ENCODE measurements at regions not wholly inside any gene's neighbourhood (a gene's known extent, or its start where the extent isn't known, plus 50 kb on each side); places are given as distances from the start of the nearest gene placed in this dataset.
"Not testable (repeated sequence)": the region's sequence is repeated elsewhere in the genome, so short reads cannot be mapped to it uniquely, and the experiment has no call there.

DNA sequence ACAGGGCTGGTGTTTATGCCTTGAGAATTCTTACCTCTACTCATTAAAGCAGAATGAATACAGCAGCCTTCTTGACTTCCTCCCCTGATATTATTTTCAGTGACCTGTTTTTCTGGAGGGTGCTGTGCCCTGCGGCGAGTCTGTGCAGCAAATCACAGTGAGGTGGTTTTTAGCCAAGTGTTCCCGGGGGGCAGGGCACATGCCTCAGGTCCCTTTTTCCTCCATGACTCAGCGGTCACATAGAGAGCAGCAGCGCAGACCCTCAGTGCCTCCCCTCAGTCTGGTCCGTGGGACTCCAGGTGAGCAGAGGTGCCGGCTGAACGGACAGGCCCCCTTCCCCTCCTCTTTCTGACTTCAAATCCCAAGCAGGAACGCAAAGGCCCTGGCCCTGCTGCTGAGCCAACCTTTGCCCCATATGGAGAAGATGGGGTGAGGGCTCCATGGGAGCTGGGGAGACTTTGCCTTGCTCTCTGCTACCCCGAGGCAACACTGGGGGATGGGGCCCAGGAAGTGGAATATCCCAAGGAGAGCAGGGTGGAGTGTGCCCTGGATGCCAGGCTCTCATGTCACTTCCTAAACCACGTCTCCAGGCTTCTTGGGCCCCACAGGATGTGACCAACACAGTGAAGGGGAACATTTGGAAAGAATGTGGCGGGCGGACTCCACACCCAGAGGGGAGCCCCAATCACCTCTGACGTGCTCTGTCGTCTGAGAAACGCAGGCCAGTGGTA lies 90.0 kb downstream of the DHRS2 start:
- TF ChIP-seq, protein P1, sequence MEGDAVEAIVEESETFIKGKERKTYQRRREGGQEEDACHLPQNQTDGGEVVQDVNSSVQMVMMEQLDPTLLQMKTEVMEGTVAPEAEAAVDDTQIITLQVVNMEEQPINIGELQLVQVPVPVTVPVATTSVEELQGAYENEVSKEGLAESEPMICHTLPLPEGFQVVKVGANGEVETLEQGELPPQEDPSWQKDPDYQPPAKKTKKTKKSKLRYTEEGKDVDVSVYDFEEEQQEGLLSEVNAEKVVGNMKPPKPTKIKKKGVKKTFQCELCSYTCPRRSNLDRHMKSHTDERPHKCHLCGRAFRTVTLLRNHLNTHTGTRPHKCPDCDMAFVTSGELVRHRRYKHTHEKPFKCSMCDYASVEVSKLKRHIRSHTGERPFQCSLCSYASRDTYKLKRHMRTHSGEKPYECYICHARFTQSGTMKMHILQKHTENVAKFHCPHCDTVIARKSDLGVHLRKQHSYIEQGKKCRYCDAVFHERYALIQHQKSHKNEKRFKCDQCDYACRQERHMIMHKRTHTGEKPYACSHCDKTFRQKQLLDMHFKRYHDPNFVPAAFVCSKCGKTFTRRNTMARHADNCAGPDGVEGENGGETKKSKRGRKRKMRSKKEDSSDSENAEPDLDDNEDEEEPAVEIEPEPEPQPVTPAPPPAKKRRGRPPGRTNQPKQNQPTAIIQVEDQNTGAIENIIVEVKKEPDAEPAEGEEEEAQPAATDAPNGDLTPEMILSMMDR (conservative IDR thresholded peaks at IDR 0.05; ENCODE audit: low read length) = no peak
- no peak overlapping the region for H3K4me3 ChIP-seq (ENCODE audit: low read length)
- no peak for DNase-seq (ENCODE audit: low read depth)

DNA sequence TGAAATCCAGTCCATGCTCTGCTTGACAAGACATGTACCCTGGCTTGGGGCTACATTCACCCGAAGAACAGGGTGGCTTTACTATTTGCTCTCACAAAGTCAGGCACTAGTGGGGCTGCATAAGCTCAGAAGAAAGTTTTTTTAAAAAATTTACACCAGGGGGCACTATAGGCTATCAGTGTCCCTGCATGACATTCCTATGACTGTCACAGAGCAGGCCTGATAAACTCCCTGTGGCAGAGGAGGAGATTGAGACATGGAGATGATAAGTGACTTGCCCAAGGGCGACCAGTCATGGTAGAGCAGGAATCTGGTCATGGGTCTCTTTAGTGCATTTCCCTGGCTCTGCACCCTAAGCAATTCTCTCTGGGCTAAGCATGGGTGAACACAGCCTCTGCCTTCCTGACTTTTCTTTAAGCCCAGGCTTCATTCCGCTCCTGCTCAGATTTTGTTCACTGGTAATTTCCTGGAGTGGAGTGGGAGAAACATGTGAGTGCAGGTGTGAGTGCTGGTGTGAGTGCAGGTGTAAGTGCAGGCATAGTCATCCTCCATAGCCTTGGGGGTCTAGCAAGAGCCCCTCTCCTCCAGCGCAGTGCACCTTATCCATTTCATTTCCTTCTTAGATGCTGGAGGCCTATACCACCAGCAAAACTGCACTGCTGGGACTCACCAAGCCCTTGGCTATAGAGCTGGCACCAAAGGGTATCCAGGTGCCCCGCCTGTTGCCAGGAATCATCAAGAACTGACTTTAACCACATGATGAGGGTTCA lies 91.6 kb downstream of the DHRS2 start:
- TF ChIP-seq, protein P1 (conservative IDR thresholded peaks at IDR 0.05; ENCODE audit: low read length) = peak; percentile 57
- no peak overlapping the region for H3K4me3 ChIP-seq (ENCODE audit: low read length)
- peak; percentile 62 for DNase-seq (ENCODE audit: low read depth)

DNA sequence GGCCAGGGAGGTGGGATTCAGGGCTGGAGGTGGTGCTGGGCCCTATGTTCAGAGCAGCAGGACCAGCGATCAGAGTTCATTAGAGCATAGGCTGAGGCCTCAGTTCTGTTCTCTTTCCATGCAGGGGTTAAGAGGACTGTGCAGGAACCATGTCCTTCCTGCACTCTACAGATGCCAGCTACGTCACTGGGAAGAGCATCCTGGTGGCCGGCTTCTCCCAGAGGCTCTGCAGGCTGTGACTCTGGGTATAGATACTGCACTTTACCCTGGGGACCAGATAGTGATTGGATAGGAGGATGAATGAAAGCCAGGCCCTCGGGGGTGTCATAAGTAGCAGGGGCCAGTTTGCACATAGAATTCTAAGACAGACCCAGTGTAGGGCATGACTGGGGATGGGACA lies 92.6 kb downstream of the DHRS2 start:
- TF ChIP-seq, protein P1 (conservative IDR thresholded peaks at IDR 0.05; ENCODE audit: low read length) = no peak
- H3K4me3 ChIP-seq (ENCODE audit: low read length) = no peak overlapping the region
- no peak for DNase-seq (ENCODE audit: low read depth)

DNA sequence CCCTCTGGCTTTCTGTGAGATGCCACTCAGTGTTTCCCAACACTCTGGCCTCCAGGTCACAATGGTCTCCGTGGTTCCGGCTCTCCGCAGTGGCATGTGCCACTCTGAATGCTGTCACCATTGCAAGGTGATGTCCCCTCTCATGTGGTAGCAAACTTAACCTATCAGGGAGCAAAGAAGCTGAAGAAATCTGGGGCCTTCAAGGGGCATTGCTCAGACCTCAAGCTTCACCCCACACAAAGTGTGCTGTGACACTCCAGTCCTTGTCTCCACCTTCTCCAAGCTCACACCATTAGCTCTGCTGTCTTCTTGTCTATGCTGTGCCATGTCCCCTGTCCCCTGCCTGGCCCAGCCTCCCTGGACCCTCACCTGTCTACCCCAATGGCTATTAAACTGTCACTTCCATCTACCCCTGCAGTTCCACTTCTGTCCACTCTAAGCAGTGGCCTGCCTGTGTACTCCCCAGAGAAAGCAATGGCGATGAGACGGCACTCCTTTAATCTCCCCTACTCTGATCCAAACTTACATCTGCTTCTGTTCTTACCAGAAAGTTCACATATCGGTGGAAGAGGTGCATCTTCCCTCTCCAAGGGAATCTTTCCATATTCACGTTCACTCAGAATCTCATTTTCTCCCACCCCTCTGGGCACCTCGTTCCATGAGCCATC lies 93.7 kb downstream of the DHRS2 start:
- no peak for DNase-seq (ENCODE audit: low read depth)
- TF ChIP-seq, protein P1 (conservative IDR thresholded peaks at IDR 0.05; ENCODE audit: low read length) = peak; percentile 7; the same call in 1 of the 2 replicates
- no peak overlapping the region for H3K4me3 ChIP-seq (ENCODE audit: low read length)

DNA sequence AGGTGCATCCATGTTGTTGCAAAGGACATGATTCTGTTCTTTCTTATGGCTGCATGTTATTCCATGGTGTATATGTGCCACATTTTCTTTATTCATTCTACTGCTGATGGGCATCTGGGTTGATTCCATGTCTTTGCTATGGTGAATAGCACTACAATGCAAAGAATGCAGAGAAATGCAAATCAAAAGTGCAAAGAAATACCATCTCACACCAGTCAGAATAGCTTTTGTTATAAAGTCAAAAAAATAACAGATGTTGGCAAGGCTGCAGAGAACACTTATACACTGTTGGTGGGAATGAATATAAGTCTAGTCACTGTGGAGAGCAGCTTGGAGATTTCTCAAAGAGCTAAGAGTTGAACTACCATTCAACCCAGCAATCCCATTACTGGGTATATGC lies 99.2 kb downstream of the DHRS2 start:
- TF ChIP-seq, protein P1 (conservative IDR thresholded peaks at IDR 0.05; ENCODE audit: low read length) = no peak
- DNase-seq (ENCODE audit: low read depth) = no peak

DNA sequence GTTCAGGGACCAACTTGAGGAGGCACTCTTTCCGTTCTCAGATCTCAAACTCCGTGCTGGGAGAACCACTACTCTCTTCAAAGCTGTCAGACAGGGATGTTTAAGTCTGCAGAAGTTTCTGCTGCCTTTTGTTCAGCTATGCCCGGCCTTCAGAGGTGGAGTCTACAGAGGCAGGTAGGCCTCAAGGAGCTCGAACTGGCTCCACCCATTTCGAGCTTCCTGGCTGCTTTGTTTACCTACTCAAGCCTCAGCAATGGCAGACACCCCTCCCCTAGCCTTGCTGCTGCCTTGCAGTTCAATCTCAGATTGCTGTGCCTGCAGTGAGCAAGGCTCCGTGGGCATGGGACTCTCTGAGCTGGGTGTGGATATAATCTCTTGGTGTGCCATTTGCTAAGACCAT lies 108.2 kb downstream of the DHRS2 start:
- not testable (repeated sequence) for H3K4me3 ChIP-seq (ENCODE audit: low read length); DNase-seq (ENCODE audit: low read depth)

More for the DNA sequence above, 99.2 kb downstream of the DHRS2 start:
- no peak overlapping the region for H3K4me3 ChIP-seq (ENCODE audit: low read length)

DNA sequence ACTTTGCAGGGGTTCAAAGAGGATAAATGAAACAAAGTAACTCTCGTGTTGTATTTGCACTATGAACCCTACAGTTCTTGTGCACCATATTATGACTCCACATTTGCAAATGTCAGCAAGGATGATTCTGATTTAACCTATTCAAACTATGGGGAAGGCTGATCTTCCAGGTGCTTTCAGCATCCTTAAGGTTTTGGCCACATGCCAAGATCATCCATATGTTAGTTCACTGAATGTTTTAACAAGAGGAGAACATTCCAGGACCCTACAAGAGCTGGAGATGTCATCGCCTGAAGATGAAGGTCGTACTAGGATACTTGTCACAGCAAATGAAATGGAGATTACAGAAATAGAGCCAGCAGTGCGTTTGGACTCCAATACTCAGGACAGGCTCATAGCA lies 114.2 kb downstream of the DHRS2 start:
- no peak for DNase-seq (ENCODE audit: low read depth)
- TF ChIP-seq, protein P1 (conservative IDR thresholded peaks at IDR 0.05; ENCODE audit: low read length) = no peak
- H3K4me3 ChIP-seq (ENCODE audit: low read length) = no peak overlapping the region
